ENCODE measurements at regions not wholly inside any gene's neighbourhood (a gene's known extent, or its start where the extent isn't known, plus 50 kb on each side); places are given as distances from the start of the nearest gene placed in this dataset.
"Not testable (repeated sequence)": the region's sequence is repeated elsewhere in the genome, so short reads cannot be mapped to it uniquely, and the experiment has no call there.

DNA sequence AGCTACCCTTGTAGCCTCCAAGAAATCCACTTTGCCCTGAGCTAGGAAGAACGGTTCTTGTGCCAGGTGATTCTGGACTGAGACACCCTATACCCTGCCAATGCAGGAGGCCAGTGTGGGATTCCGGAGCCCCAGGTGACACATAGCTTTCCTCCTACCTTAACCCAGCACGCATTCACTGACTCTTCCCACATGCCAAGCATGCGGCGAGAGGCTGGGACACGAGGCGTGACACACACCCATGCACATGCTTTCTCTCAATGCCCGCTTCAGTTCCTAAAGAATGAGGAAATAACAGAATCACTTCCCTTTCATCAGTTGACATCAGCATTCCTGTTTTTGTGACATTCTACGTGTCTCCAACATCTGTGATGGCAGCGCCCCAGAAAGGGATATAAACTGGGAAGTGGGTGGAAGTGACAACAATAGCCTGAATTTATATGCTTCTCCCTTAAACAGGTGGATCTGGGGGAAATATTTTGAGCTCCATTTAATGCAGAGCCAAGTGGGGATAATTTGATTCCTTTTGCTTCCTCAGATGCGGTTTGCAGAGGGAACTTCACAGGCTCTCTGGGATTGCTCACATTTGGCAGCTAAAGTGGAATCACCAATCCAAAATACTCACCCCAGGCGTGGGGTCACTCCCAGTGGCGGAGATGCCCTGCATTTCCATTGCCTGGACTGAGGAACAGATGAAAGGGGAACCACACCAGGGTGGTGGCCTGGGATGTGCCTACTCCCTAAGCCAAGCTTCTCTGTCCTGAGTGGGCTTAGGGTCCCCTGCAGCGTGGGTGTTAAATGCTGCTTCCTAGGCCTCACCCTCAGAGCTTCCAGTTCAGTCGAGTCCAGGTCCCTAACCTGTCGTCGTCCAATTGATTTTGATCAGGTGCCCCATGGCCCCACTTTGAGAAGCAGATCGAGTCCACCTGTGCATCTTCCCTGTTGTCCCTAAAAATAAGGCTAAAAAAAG, 445.1 kb downstream of the SIPA1L2 start:
- no peak for DNase-seq

- no peak for DNase-seq
Measured at GRCh38 chr1:232183802-232184201, 446.1 kb downstream of the SIPA1L2 start.

GRCh38 chr1:232183266-232183800, 446.6 kb downstream of the SIPA1L2 start:
- DNase-seq, result no peak

DNA sequence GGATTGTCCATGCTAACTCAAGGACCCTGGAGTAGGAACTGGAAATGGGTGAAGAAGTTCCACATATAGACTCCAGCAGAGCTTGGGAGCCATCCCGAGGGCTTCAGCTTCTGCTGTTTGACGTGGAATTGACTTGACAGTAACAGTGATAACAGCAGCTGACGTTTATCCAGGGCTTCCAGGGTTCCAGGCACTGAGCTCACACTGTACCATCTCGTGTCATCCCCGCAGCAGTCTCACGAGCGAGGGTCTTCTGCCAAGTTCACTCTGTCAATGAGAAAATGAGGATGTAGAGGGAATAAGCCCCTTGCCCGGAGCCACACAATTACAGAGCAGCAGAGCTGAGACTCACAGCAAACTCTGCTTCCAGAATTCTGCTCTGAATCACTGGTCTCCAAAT, 447.7 kb downstream of the SIPA1L2 start:
- no peak for DNase-seq

DNA sequence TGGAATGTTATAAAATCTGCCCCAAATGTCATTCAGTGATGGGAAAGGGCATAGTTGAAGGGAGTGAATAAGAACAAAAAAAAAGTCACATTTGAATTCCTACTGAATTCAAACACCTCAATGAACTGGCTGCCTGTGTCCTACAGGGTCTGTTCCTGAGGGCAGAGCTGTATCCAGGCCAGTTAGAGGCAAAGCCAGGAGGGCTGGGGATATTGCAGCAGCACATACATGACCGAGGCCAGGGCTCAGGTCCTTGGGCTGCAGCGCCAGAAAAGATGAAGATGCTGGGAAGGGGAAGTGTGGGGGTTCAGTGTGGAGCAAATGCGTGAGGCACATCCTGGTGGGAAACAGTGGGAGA, 449.2 kb downstream of the SIPA1L2 start:
- DNase-seq, result no peak

GRCh38 chr1:232179896-232180778, 449.8 kb downstream of the SIPA1L2 start:
- DNase-seq, result no peak

DNA sequence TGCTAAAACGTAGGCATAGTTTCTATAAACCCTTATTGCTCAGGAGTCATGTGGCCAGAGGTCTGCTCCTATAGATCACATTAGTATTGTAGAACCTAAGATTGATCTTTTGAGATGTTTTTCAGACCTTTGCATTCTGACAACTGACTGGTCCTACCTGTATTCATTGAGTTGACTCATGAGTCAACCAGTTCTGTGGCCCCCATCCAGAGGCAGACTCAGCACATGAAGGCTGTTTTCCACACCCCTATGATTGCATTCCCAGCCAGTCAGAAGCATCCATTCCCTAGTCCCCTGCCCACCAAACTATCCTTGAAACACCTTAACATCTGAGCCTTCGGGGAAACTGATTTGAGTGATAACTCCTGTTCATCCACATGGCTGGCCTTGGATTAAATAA, 451.7 kb downstream of the SIPA1L2 start:
- no peak for DNase-seq

DNA sequence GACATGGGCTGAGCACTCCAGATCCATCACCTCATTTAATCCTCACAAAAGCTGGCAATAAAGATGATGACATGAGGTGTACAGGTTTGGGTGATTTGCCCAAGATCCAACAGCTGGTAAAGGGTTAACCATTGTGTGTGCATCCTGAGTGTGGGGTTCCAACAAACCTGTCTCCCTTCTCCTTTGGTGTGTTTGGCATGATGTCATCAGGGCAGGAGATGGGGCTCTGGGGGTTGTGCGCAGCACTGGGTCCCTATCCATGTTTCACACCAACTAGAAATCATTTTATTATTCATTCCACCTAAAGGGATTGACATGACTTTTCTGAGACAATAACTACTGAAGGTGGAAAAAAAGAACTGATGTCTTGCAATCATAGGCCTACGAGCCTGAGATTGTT, 452.5 kb downstream of the SIPA1L2 start:
- no peak for DNase-seq

DNA sequence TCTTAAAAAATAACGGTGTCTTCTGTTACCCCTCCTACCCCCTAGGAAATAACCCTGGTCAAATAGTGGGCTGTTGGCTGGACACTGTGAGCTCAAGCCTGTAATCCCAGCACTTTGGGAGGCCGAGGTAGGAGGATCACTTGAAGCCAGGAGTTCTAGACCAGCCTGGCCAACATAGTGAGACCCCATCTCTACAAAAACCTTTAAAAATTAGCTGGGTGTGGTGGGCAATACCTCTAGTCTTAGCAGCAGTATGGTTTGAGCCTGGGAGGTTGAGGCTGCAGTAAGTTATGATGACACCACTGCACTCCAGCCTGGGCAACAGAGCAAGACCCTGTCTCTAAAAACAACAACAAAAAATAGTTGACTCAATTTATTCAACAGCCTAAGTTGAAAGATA, 453.7 kb downstream of the SIPA1L2 start:
- DNase-seq, result no peak

GRCh38 chr1:232174306-232174705, 455.6 kb downstream of the SIPA1L2 start:
- no peak for DNase-seq

DNA sequence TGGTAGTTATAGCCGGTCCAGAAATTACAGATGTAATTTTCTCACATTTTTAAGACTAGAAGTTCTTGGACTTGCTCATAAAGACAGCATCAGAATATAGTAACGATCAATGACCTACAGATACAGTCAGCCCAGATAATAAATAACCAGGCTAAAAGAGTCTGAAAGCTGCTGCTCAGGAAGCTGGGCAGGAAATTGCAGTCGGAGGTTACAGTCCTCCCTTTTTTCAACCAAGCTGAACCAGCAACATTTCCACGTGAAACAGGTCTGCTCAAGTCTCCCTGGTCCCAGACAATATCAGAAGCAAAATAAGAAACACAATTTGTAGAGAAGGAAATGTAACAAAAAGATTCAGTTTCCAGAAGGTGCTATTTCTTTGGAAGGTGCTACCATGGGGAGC, 457.4 kb downstream of the SIPA1L2 start:
- DNase-seq, result no peak

DNA sequence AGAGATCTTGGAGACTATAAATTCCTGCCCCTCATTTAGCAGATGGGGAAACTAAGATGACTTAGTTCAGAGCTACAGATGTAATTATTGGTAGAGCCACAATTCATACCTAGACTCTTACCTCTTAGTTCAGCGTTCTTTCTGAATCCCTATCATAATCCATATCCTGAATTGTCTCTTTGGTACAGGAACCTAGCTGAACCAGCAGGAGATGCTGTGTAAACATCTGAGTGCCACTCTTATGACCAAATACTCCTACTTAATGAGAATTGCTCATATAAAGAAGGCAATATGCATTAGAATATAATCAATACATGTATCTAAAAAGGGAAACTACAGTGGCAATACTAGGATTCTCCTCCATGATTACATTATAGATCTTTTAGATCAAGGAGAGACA, 459.0 kb downstream of the SIPA1L2 start:
- DNase-seq, result no peak

- no peak for DNase-seq
Measured at GRCh38 chr1:232169436-232169835, 460.5 kb downstream of the SIPA1L2 start.

GRCh38 chr1:232168508-232168907, 461.4 kb downstream of the SIPA1L2 start:
- no peak for DNase-seq

DNA sequence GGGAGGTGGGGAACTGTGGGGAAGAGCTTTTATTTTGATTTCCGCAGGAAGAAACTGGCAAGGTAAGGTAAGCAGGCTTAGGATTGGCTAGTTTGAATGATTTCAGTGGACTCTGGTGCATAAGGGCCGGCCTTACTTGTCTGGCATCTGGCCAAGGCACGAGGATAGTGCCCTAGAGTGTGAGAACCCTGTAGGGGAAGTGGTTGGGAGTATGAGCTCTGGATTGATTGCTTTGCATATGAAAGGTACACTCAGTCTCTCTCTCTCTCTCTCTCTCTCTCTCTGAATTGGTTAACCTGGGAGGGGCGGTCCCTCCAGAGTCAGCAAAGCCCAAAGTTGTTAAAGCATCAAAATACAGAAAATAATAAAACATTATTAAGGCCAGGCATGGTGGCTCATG, 463.0 kb downstream of the SIPA1L2 start:
- no peak for DNase-seq

- DNase-seq, result no peak
Measured at GRCh38 chr1:232164078-232164963, 465.6 kb downstream of the SIPA1L2 start.

GRCh38 chr1:232163533-232163932, 466.4 kb downstream of the SIPA1L2 start:
- DNase-seq, result no peak

- DNase-seq, result no peak
Measured at GRCh38 chr1:232162001-232162400, 467.9 kb downstream of the SIPA1L2 start.

DNA sequence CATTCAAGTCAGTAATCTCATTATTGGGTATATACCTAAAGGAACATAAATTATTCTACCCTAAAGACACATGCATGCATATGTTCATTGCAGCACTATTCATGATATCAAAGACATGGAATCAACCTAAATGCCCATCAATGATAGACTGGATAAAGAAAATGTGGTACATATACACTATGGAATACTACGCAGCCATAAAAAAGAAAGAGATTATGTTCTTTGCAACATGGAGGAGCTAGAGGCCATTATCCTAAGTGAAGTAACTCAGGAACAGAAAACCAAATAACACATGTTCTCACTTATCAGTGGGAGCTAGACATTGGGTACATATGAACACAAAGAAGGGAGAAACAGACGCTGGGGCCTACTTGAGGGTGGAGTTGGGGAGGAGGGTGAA, 471.4 kb downstream of the SIPA1L2 start:
- DNase-seq, result not testable (repeated sequence)

- not testable (repeated sequence) for DNase-seq
Measured at GRCh38 chr1:232156070-232156469, 473.9 kb downstream of the SIPA1L2 start.

- DNase-seq, result no peak
Measured at GRCh38 chr1:232153652-232154051, 476.3 kb downstream of the SIPA1L2 start.

All from fibroblast of skin of abdomen (primary cell).